Endodermal cell (in vitro differentiated cells): ENCODE measurements at regions not wholly inside any gene's neighbourhood (a gene's known extent, or its start where the extent isn't known, plus 50 kb on each side); places are given as distances from the start of the nearest gene placed in this dataset.

Source experiments
- DNase-seq: peaks from one replicate; pipeline ENCODE4 v3.0.0-alpha.2; 2017
- H3K27ac ChIP-seq: 2 replicates; pipeline ENCODE4 v1.5.1; 2013; ENCODE audit warnings: mild to moderate bottlenecking, low read depth, low read length, moderate library complexity
- H3K27me3 ChIP-seq: 2 replicates; pipeline ENCODE4 v1.6.1; 2013; ENCODE audit warnings: mild to moderate bottlenecking, low read length, moderate library complexity; ENCODE audit not compliant: insufficient read depth, control insufficient read depth, poor library complexity, severe bottlenecking
- H3K36me3 ChIP-seq: 2 replicates; pipeline ENCODE4 v1.7.0; 2013; ENCODE audit warnings: mild to moderate bottlenecking, low read length, moderate library complexity; ENCODE audit not compliant: control insufficient read depth, insufficient read depth
- H3K4me1 ChIP-seq: one replicate; pipeline ENCODE4 v1.7.0; 2013; ENCODE audit warnings: low read length; ENCODE audit not compliant: control insufficient read depth, insufficient read depth
- H3K4me3 ChIP-seq: 2 replicates; pipeline ENCODE4 v1.5.1; 2013; ENCODE audit warnings: mild to moderate bottlenecking, low read length, moderate library complexity
- H3K9ac ChIP-seq: 2 replicates; pipeline ENCODE4 v1.6.1; 2013; ENCODE audit warnings: mild to moderate bottlenecking, low read length, moderate library complexity; ENCODE audit not compliant: poor library complexity, severe bottlenecking; ENCODE audit errors: extremely low read depth
- H3K9me3 ChIP-seq: 2 replicates; pipeline ENCODE4 v1.6.1; 2013; ENCODE audit warnings: mild to moderate bottlenecking, low read length, moderate library complexity; ENCODE audit not compliant: control insufficient read depth
- H3K27ac Mint-ChIP-seq: 2 replicates; pipeline ENCODE4 v1.8.0; 2020; ENCODE audit warnings: mixed read lengths
- H3K27me3 Mint-ChIP-seq: 2 replicates; pipeline ENCODE4 v1.8.0; 2021; ENCODE audit warnings: mild to moderate bottlenecking, mixed read lengths; ENCODE audit not compliant: insufficient read depth
- H3K36me3 Mint-ChIP-seq: 2 replicates; pipeline ENCODE4 v1.8.0; 2020; ENCODE audit warnings: low read depth, mixed read lengths
- H3K4me1 Mint-ChIP-seq: 2 replicates; pipeline ENCODE4 v1.8.0; 2020; ENCODE audit warnings: mixed read lengths
- H3K4me3 Mint-ChIP-seq: 2 replicates; pipeline ENCODE4 v1.8.0; 2020; ENCODE audit warnings: mild to moderate bottlenecking, moderate library complexity, mixed read lengths
- H3K9me3 Mint-ChIP-seq: 2 replicates; pipeline ENCODE4 v1.8.0; 2020; ENCODE audit warnings: mild to moderate bottlenecking, mixed read lengths
- WGBS, 2 experiments: methylation state at CpG; one replicate each; pipeline versions ENCODE4 v1.1.5 to v1.1.7; 2013; ENCODE audit warnings: missing lambda C conversion rate in 2 of 2, mixed read lengths in 1 of 2; ENCODE audit not compliant: insufficient coverage in 1 of 2, insufficient read length in 1 of 2; 5-methylcytosine and 5-hydroxymethylcytosine counted together
- TF ChIP-seq, protein P1 (sequence below): fragments of 200-600 bp; sonication (generic); conservative IDR thresholded peaks from 2 replicates; pipeline ENCODE4 v1.5.0; 2021; ENCODE audit warnings: antibody characterized with exemption, mild to moderate bottlenecking

DNA sequence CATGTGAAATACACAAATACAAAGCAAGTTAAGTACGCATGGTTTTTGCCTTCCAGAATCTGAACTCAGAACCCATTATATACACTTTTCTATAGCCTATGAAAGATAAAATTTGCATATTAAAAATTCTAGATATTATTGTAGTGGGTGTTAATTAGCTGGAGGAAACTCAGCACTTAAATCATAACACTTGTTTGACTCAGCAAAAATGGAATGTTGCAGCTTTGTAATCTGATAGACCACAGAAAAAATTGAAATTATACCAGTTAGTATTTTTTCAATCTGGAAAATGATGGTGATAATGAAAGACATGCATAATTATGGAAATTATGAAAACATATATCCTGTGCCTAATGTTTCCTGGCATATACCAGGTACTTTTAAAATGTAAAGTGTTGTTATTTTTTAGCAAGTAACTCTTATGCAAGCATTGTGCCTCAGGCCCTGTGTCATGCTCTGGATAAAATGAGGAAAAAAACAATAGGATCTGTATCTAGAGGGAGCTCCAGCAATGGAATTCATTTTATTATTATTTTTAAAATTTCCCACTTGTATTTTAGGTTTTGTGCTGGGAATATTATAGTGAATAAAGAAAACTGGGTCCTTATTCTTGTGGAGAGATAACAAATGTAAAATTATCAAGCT is 490.4 kb upstream of the SEMA3A start:
- no peak overlapping the region for H3K4me3 ChIP-seq
- H3K4me1 Mint-ChIP-seq: peaks cover 18% of the 10 kb centered on the region
- H3K27ac ChIP-seq: no peak overlapping the region
- TF ChIP-seq, protein P1, sequence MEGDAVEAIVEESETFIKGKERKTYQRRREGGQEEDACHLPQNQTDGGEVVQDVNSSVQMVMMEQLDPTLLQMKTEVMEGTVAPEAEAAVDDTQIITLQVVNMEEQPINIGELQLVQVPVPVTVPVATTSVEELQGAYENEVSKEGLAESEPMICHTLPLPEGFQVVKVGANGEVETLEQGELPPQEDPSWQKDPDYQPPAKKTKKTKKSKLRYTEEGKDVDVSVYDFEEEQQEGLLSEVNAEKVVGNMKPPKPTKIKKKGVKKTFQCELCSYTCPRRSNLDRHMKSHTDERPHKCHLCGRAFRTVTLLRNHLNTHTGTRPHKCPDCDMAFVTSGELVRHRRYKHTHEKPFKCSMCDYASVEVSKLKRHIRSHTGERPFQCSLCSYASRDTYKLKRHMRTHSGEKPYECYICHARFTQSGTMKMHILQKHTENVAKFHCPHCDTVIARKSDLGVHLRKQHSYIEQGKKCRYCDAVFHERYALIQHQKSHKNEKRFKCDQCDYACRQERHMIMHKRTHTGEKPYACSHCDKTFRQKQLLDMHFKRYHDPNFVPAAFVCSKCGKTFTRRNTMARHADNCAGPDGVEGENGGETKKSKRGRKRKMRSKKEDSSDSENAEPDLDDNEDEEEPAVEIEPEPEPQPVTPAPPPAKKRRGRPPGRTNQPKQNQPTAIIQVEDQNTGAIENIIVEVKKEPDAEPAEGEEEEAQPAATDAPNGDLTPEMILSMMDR: no peak
- H3K4me3 Mint-ChIP-seq: no peak overlapping the region
- no peaks in the 10 kb centered on the region for H3K9me3 ChIP-seq
- no peaks in the 10 kb centered on the region for H3K4me1 ChIP-seq
- H3K27me3 ChIP-seq: no peaks in the 10 kb centered on the region
- no peaks in the 10 kb centered on the region for H3K27me3 Mint-ChIP-seq
- 94% methylated on average over 1 of the region's 1 CpG; no CpG with 5 or more reads in 1 of the 2 experiments for WGBS, 2 experiments
- no peaks in the 10 kb centered on the region for H3K36me3 Mint-ChIP-seq
- DNase-seq: no peak
- H3K9ac ChIP-seq: no peak overlapping the region
- no peaks in the 10 kb centered on the region for H3K36me3 ChIP-seq
- H3K9me3 Mint-ChIP-seq: no peaks in the 10 kb centered on the region
- no peak overlapping the region for H3K27ac Mint-ChIP-seq

DNA sequence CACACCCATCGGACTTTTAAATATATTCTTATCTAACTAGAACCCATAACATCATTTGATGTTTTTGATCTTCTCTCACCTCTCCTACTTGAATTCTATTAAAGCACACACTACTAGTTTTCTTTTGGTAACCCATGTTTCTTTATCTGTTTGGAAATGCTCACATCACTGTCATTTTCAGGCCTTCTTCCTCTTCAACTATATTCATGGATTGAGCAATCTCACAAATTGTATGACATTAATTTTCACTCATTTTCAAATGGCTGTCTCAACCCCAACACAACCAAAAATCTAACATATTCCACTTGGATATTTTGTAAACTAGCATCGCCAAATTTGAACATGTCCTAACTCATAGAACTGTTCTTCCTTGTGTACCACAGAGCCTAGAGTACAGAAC is 488.0 kb upstream of the SEMA3A start:
- Mint-ChIP-seq H3K9me3 (no peaks in the 10 kb centered on the region), H3K4me1 (peaks cover 18% of the 10 kb centered on the region), H3K36me3 (no peaks in the 10 kb centered on the region), H3K27me3 (no peaks in the 10 kb centered on the region), H3K27ac (peak overlapping the region; percentile 71), H3K4me3 (no peak overlapping the region)
- H3K9me3 ChIP-seq: no peaks in the 10 kb centered on the region
- DNase-seq: no peak
- H3K27me3 ChIP-seq: no peaks in the 10 kb centered on the region
- 77 to 92% methylated on average over 2 of the region's 2 CpGs for WGBS, 2 experiments
- H3K4me1 ChIP-seq: no peaks in the 10 kb centered on the region
- no peaks in the 10 kb centered on the region for H3K36me3 ChIP-seq
- no peak overlapping the region for H3K9ac ChIP-seq
- no peak overlapping the region for H3K27ac ChIP-seq
- no peak overlapping the region for H3K4me3 ChIP-seq
- TF ChIP-seq, protein P1: no peak

DNA sequence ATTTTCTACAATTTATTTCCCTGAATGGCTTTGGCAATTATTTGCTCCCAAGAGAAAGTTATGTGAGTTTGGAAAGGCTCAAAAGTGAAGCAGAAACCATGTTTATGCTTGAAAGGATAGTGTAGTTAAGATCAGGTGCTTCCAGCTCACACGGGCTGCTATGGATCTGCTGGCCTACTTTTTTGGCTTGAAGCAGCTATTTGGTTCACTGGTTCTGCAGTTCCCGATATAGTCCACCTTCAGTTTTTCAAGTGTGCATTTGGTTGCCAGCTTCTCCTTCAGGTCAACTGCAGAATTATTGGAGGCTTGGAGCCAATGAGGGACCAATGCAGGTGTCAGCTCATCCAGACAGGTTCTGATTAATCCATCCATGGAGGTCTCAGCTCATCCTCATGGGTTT is 484.3 kb upstream of the SEMA3A start:
- Histone ChIP-seq H3K27ac (no peak overlapping the region), H3K4me3 (no peak overlapping the region), H3K4me1 (no peaks in the 10 kb centered on the region), H3K9me3 (no peaks in the 10 kb centered on the region), H3K36me3 (no peaks in the 10 kb centered on the region), H3K27me3 (no peaks in the 10 kb centered on the region), H3K9ac (no peak overlapping the region)
- TF ChIP-seq, protein P1: no peak
- Mint-ChIP-seq H3K27ac (no peak overlapping the region), H3K27me3 (no peaks in the 10 kb centered on the region), H3K4me1 (peaks cover 11% of the 10 kb centered on the region), H3K36me3 (no peaks in the 10 kb centered on the region), H3K9me3 (no peaks in the 10 kb centered on the region), H3K4me3 (no peak overlapping the region)
- DNase-seq: no peak
- WGBS, 2 experiments: 88 to 89% methylated on average over 1 to 2 of the region's 2 CpGs
